ENCODE measurements at regions not wholly inside any gene's neighbourhood (a gene's known extent, or its start where the extent isn't known, plus 50 kb on each side); places are given as distances from the start of the nearest gene placed in this dataset.

DNA sequence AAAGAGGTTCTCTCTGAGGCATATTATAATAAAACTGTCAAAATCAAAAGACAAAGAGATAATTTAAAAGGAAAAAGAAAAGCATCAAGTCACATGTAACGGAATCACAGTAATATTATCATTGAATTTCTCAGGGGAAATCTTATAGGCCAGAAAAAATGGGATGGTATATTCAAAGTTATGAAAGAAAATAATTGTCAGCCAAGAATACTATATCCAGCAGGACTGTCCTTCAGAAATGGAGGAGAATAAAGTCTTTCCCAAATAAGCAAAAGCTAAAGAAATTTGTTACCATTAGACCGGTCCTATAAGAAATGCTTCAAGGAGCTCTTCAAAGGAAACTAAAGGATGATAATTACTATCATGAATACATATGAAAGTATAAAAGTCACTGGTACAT, 342.0 kb upstream of the GRAMD2B start:
- no peak overlapping the region for H3K27ac ChIP-seq
- no peak for TF ChIP-seq POLR2AphosphoS5 (IDR thresholded peaks at IDR 0.05)
- TF ChIP-seq EP300 (IDR thresholded peaks at IDR 0.05), result no peak
- no peak for TF ChIP-seq POLR2A (IDR thresholded peaks at IDR 0.05)
- TF ChIP-seq, protein P1, sequence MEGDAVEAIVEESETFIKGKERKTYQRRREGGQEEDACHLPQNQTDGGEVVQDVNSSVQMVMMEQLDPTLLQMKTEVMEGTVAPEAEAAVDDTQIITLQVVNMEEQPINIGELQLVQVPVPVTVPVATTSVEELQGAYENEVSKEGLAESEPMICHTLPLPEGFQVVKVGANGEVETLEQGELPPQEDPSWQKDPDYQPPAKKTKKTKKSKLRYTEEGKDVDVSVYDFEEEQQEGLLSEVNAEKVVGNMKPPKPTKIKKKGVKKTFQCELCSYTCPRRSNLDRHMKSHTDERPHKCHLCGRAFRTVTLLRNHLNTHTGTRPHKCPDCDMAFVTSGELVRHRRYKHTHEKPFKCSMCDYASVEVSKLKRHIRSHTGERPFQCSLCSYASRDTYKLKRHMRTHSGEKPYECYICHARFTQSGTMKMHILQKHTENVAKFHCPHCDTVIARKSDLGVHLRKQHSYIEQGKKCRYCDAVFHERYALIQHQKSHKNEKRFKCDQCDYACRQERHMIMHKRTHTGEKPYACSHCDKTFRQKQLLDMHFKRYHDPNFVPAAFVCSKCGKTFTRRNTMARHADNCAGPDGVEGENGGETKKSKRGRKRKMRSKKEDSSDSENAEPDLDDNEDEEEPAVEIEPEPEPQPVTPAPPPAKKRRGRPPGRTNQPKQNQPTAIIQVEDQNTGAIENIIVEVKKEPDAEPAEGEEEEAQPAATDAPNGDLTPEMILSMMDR (IDR thresholded peaks at IDR 0.05), result no peak
- 93 to 97% methylated on average over 2 of the region's 2 CpGs for WGBS, 2 donors

DNA sequence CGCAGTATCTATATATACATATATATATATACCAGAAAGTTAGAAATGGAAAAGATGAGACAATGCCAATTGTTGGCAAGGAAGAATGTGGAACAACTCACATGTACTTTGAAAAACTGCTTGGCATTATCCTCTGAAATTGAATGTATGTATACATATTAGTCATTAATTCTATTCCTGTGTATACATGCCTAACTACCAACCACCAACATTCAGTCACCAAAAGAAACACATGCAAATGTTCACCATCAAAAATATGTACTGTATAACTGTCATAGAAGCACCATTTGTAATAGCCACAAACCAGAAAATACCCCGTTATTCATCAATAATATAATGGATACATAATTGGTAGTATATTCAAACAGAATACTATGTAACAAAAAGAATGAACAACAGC, 330.2 kb upstream of the GRAMD2B start:
- no peak for DNase-seq
- Histone ChIP-seq H3K27me3 (no peaks in the 10 kb centered on the region), H3K27ac (no peak overlapping the region), H3K9me3 (no peaks in the 10 kb centered on the region), H3K4me1 (no peaks in the 10 kb centered on the region), H3K36me3 (no peaks in the 10 kb centered on the region), H3K4me3 (no peak overlapping the region)
- intact Hi-C loops (cut with DNase I), result no loop called here
- TF ChIP-seq EP300 (IDR thresholded peaks at IDR 0.05) (no peak), POLR2AphosphoS5 (IDR thresholded peaks at IDR 0.05) (no peak), POLR2A (IDR thresholded peaks at IDR 0.05) (no peak)
- TF ChIP-seq, protein P1 (IDR thresholded peaks at IDR 0.05), result no peak
- WGBS, 2 donors, result 44 to 49% methylated on average over 2 of the region's 2 CpGs

More for the DNA sequence above, 342.0 kb upstream of the GRAMD2B start:
- intact Hi-C loops (cut with DNase I), result no loop called here
- no peaks in the 10 kb centered on the region for H3K36me3 ChIP-seq
- no peaks in the 10 kb centered on the region for H3K27me3 ChIP-seq
- peaks cover 0 to 13% (median 0%) of the 10 kb centered on the region in 4 donors for H3K9me3 ChIP-seq
- H3K4me1 ChIP-seq, result no peaks in the 10 kb centered on the region
- no peak overlapping the region for H3K4me3 ChIP-seq
- no peak for DNase-seq

DNA sequence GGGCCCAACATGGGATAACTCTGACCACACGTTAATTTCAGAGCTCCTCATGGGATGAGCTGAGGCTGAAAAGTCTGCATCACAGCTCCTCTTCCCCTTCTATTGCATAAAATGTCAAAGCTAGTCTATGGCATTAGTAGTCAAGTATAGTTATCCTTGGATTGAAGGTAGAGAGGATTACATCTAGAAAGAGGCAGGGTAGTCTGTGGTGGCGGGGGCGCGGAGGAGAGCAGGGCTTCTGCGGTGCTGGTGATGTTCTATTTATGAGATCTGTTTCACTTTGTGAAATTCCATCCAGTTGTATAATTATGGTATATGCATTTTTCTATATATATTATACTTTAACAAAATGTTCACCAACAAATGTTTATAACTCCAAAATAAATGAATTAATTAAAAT, 329.5 kb upstream of the GRAMD2B start:
- Histone ChIP-seq H3K4me3 (no peak overlapping the region), H3K36me3 (no peaks in the 10 kb centered on the region), H3K9me3 (no peaks in the 10 kb centered on the region), H3K27ac (no peak overlapping the region), H3K27me3 (no peaks in the 10 kb centered on the region), H3K4me1 (no peaks in the 10 kb centered on the region)
- WGBS, 2 donors, result 91 to 92% methylated on average over 5 of the region's 5 CpGs
- DNase-seq, result no peak
- no peak for TF ChIP-seq POLR2A (IDR thresholded peaks at IDR 0.05)
- TF ChIP-seq POLR2AphosphoS5 (IDR thresholded peaks at IDR 0.05), result no peak
- TF ChIP-seq, protein P1 (IDR thresholded peaks at IDR 0.05), result no peak
- no peak for TF ChIP-seq EP300 (IDR thresholded peaks at IDR 0.05)
- intact Hi-C loops (cut with DNase I), result no loop called here

DNA sequence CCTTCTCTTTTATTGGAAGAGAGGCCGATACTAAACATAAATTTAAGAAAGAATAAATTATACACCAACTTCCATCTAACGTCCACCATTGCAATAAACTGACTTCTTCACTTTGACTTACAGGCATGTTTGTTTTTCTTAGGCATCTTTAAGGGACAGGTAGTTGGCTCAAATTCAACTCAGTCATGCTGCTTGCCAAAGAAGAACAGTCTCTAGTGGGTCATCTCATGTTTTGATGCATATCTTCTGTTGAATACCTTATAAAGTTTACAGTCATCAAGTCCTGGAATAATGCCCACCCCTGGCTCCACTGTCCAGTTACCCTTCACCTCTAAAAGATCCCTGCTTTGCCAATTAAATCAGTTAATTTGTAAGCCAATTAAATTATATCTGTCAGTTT, 328.2 kb upstream of the GRAMD2B start:
- no peaks in the 10 kb centered on the region for H3K27me3 ChIP-seq
- no peak for DNase-seq
- no peak overlapping the region for H3K27ac ChIP-seq
- no peaks in the 10 kb centered on the region for H3K9me3 ChIP-seq
- TF ChIP-seq POLR2AphosphoS5 (IDR thresholded peaks at IDR 0.05), result no peak
- no peak for TF ChIP-seq POLR2A (IDR thresholded peaks at IDR 0.05)
- TF ChIP-seq EP300 (IDR thresholded peaks at IDR 0.05), result no peak
- TF ChIP-seq, protein P1 (IDR thresholded peaks at IDR 0.05), result no peak
- intact Hi-C loops (cut with DNase I), result no loop called here
- no peaks in the 10 kb centered on the region for H3K4me1 ChIP-seq
- no peaks in the 10 kb centered on the region for H3K36me3 ChIP-seq
- no peak overlapping the region for H3K4me3 ChIP-seq
- 57 to 80% methylated on average over 2 of the region's 2 CpGs for WGBS, 2 donors

DNA sequence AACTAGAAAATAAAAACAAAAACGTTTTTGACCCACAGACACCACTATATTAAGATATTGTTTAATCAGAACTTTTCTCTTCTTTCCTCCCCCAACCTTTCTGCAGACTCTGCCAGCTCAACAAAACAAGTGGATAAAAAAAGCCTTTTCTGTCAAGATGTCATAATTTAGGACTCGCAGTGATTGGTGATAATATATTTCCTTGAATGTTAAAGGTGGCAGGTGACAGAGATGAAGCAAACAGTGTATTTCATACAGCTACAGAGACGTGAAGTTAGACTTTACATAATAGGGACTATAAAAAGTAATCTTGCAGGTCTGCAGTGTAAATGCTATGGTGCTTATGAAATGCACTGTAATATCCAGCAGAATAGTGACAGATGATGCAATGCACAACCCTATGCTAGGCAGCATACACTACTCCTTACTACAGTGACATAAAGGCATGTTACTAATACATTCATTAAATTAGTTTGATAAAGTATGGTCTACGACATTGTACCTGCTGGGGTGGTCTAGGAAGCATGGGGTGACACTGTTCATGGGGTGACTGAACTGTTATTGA, 326.7 kb upstream of the GRAMD2B start:
- intact Hi-C loops (cut with DNase I), result no loop called here
- no peaks in the 10 kb centered on the region for H3K4me1 ChIP-seq
- TF ChIP-seq EP300 (IDR thresholded peaks at IDR 0.05) (no peak), POLR2AphosphoS5 (IDR thresholded peaks at IDR 0.05) (no peak), POLR2A (IDR thresholded peaks at IDR 0.05) (no peak)
- TF ChIP-seq, protein P1 (IDR thresholded peaks at IDR 0.05), result no peak
- H3K27ac ChIP-seq, result no peak overlapping the region
- DNase-seq, result no peak
- H3K9me3 ChIP-seq, result no peaks in the 10 kb centered on the region
- WGBS, 2 donors, result 53 to 71% methylated on average over 4 of the region's 4 CpGs
- H3K27me3 ChIP-seq, result no peaks in the 10 kb centered on the region
- no peaks in the 10 kb centered on the region for H3K36me3 ChIP-seq
- no peak overlapping the region for H3K4me3 ChIP-seq

All from sigmoid colon (tissue), 6 donors.